Trophoblast cell (in vitro differentiated cells and primary cell): ENCODE measurements at regions not wholly inside any gene's neighbourhood (a gene's known extent, or its start where the extent isn't known, plus 50 kb on each side); places are given as distances from the start of the nearest gene placed in this dataset.
"Not testable (repeated sequence)": the region's sequence is repeated elsewhere in the genome, so short reads cannot be mapped to it uniquely, and the experiment has no call there.

Source experiments
- DNase-seq, 2 donors: peaks; one replicate each; pipeline ENCODE4 v3.0.0-alpha.2; 2016
- H2AFZ ChIP-seq: 2 replicates; pipeline ENCODE4 v1.6.1; 2013; ENCODE audit warnings: low read length, moderate library complexity, mild to moderate bottlenecking; ENCODE audit not compliant: insufficient read depth, poor library complexity
- H2AK5ac ChIP-seq: 2 replicates; pipeline ENCODE4 v1.6.1; 2013; ENCODE audit warnings: mild to moderate bottlenecking, low read length
- H2BK120ac ChIP-seq: 2 replicates; pipeline ENCODE4 v1.6.1; 2013; ENCODE audit warnings: low read length, mild to moderate bottlenecking, moderate library complexity; ENCODE audit not compliant: insufficient read depth, poor library complexity
- H2BK12ac ChIP-seq: 2 replicates; pipeline ENCODE4 v1.6.1; 2013; ENCODE audit warnings: mild to moderate bottlenecking, low read length, moderate library complexity
- H2BK5ac ChIP-seq: 2 replicates; pipeline ENCODE4 v1.6.1; 2013; ENCODE audit warnings: low read length, low read depth, moderate library complexity, mild to moderate bottlenecking; ENCODE audit not compliant: poor library complexity
- H3K14ac ChIP-seq: 2 replicates; pipeline ENCODE4 v1.6.1; 2013; ENCODE audit warnings: mild to moderate bottlenecking, low read length
- H3K18ac ChIP-seq: 2 replicates; pipeline ENCODE4 v1.6.1; 2013; ENCODE audit warnings: mild to moderate bottlenecking, low read length
- H3K23ac ChIP-seq: 2 replicates; pipeline ENCODE4 v1.6.1; 2013; ENCODE audit warnings: low read length
- H3K27ac ChIP-seq: 2 replicates; pipeline ENCODE4 v1.5.1; 2013; ENCODE audit warnings: low read depth, mild to moderate bottlenecking, inconsistent platforms, low read length, moderate library complexity
- H3K27me3 ChIP-seq: 2 replicates; pipeline ENCODE4 v1.6.1; 2013; ENCODE audit warnings: inconsistent platforms, mild to moderate bottlenecking, low read length, moderate library complexity; ENCODE audit not compliant: insufficient read depth
- H3K36me3 ChIP-seq, 2 experiments: 1 replicate in 1 of 2; 2 replicates in 1 of 2; pipeline ENCODE4 v1.6.1; 2013; ENCODE audit warnings: low read length in 2 of 2, mild to moderate bottlenecking in 2 of 2, moderate library complexity in 1 of 2; ENCODE audit not compliant: insufficient read depth in 2 of 2, control insufficient read depth in 1 of 2
- H3K4ac ChIP-seq: 2 replicates; pipeline ENCODE4 v1.6.1; 2013; ENCODE audit warnings: low read depth, mild to moderate bottlenecking, low read length, moderate library complexity
- H3K4me1 ChIP-seq, 2 experiments: 1 replicate in 1 of 2; 2 replicates in 1 of 2; pipeline ENCODE4 v1.6.1; 2013; ENCODE audit warnings: low read length in 2 of 2, mild to moderate bottlenecking in 2 of 2, moderate library complexity in 1 of 2; ENCODE audit not compliant: insufficient read depth in 2 of 2, control insufficient read depth in 1 of 2
- H3K4me2 ChIP-seq: 2 replicates; pipeline ENCODE4 v1.6.1; 2013; ENCODE audit warnings: inconsistent platforms, mild to moderate bottlenecking, low read length, moderate library complexity
- H3K4me3 ChIP-seq: 2 replicates; pipeline ENCODE4 v1.5.1; 2013; ENCODE audit warnings: mild to moderate bottlenecking, low read depth, low read length, inconsistent platforms
- H3K79me1 ChIP-seq: one replicate; pipeline ENCODE4 v1.6.1; 2013; ENCODE audit warnings: low read length
- H3K79me2 ChIP-seq: 2 replicates; pipeline ENCODE4 v1.6.1; 2013; ENCODE audit warnings: low read length, mild to moderate bottlenecking; ENCODE audit not compliant: control insufficient read depth, insufficient read depth, poor library complexity
- H3K9ac ChIP-seq: 2 replicates; pipeline ENCODE4 v1.6.1; 2013; ENCODE audit warnings: mild to moderate bottlenecking, low read length
- H3K9me3 ChIP-seq: 2 replicates; pipeline ENCODE4 v1.6.1; 2013; ENCODE audit warnings: low read depth, mild to moderate bottlenecking, control low read depth, inconsistent platforms, low read length; ENCODE audit not compliant: insufficient read depth
- H4K12ac ChIP-seq: 2 replicates; pipeline ENCODE4 v1.6.1; 2013; ENCODE audit warnings: low read depth, mild to moderate bottlenecking, low read length, moderate library complexity
- H4K8ac ChIP-seq: 2 replicates; pipeline ENCODE4 v1.6.1; 2013; ENCODE audit warnings: low read depth, mild to moderate bottlenecking, low read length, moderate library complexity
- H4K91ac ChIP-seq: one replicate; pipeline ENCODE4 v1.6.1; 2013; ENCODE audit warnings: low read depth, mild to moderate bottlenecking, low read length, moderate library complexity
- WGBS: extraction: QIAGEN DNeasy Blood & Tissue Kit; methylation state at CpG from one replicate; pipeline ENCODE4 v1.1.7; 2013; ENCODE audit warnings: missing lambda C conversion rate; ENCODE audit not compliant: insufficient read length, insufficient coverage; ENCODE audit errors: extremely low coverage; 5-methylcytosine and 5-hydroxymethylcytosine counted together

GRCh38 chr15:31206386-31207181, 105.1 kb upstream of the TRPM1 start:
- no peak overlapping the region for H3K4me2 ChIP-seq
- no peak overlapping the region for H4K91ac ChIP-seq
- no peak overlapping the region for H2BK12ac ChIP-seq
- no peak overlapping the region for H4K8ac ChIP-seq
- no peak overlapping the region for H3K18ac ChIP-seq
- H2BK5ac ChIP-seq = no peak overlapping the region
- H4K12ac ChIP-seq = no peak overlapping the region
- H2AK5ac ChIP-seq = no peak overlapping the region
- no peaks in the 10 kb centered on the region for H3K79me1 ChIP-seq
- H3K4ac ChIP-seq = no peak overlapping the region
- no CpG with 5 or more reads among the region's 14 CpGs for WGBS
- H2AFZ ChIP-seq = no peak overlapping the region
- H3K79me2 ChIP-seq = no peaks in the 10 kb centered on the region
- H3K23ac ChIP-seq = no peak overlapping the region
- H3K27ac ChIP-seq = no peak overlapping the region
- H3K36me3 ChIP-seq = no peaks in the 10 kb centered on the region
- H2BK120ac ChIP-seq = no peak overlapping the region
- no peak overlapping the region for H3K9ac ChIP-seq
- H3K9me3 ChIP-seq = peaks cover 2% of the 10 kb centered on the region
- no peaks in the 10 kb centered on the region for H3K4me1 ChIP-seq
- H3K14ac ChIP-seq = no peak overlapping the region
- H3K27me3 ChIP-seq = no peaks in the 10 kb centered on the region
- no peak for DNase-seq
- H3K4me3 ChIP-seq = no peak overlapping the region

DNA sequence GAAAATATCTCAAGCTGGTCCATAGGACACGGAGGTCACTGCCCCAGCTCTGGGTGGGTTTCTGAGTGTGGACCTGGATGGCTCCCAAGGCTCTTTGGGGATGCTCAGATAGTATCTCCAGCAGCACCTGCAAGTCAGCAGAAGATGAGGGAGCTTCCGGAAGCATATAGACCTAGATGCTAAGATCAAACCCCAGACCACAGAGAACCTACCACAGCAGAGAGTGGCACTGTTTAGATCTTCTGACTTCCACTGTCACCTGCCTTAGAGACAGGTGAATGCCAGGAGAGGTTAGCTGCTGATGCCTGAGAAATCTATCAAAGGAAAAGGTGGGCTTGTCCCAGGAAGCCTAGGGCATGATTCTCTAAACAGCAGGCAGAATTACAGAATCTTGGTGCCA, 105.7 kb upstream of the TRPM1 start:
- Histone ChIP-seq H2BK120ac (no peak overlapping the region), H3K4me1 (no peaks in the 10 kb centered on the region), H3K79me2 (no peaks in the 10 kb centered on the region), H3K23ac (no peak overlapping the region), H3K9ac (no peak overlapping the region), H3K27me3 (no peaks in the 10 kb centered on the region), H4K91ac (no peak overlapping the region), H3K79me1 (no peaks in the 10 kb centered on the region), H2AFZ (no peak overlapping the region), H3K27ac (no peak overlapping the region), H3K14ac (no peak overlapping the region), H4K12ac (no peak overlapping the region), H2BK5ac (no peak overlapping the region), H3K4ac (no peak overlapping the region), H3K4me3 (no peak overlapping the region), H3K9me3 (peaks cover 2% of the 10 kb centered on the region), H3K4me2 (no peak overlapping the region), H4K8ac (no peak overlapping the region), H3K18ac (no peak overlapping the region), H2AK5ac (no peak overlapping the region), H2BK12ac (no peak overlapping the region), H3K36me3 (no peaks in the 10 kb centered on the region)
- no peak for DNase-seq
- WGBS = no CpG with 5 or more reads among the region's 2 CpGs

DNA sequence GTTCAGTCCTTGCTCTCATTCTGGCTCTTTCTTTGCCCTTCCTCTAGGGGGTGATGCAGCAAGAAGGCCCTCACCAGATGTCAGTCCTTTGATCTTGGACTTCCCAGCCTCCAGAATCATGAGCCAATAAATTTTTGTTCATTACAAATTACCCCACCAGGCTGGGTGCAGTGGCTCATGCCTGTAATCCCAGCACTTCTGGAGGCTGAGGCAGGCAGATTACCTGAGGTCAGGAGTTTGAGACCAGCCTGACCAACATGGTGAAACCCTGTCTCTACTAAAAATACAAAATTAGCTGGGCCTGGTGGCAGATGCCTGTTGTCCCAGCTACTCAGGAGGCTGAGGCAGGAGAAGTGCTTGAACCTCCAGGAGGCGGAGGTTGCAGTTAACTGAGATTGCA, 106.3 kb upstream of the TRPM1 start:
- not testable (repeated sequence) for H2BK5ac ChIP-seq, H3K4me1 ChIP-seq, H3K14ac ChIP-seq, H3K4me3 ChIP-seq, H3K23ac ChIP-seq, H3K79me2 ChIP-seq, H3K79me1 ChIP-seq, H2BK12ac ChIP-seq, H3K4ac ChIP-seq, H3K4me2 ChIP-seq, H4K91ac ChIP-seq, H2BK120ac ChIP-seq, H3K18ac ChIP-seq, H3K9ac ChIP-seq, H3K27ac ChIP-seq, DNase-seq, H3K27me3 ChIP-seq, H4K12ac ChIP-seq, H4K8ac ChIP-seq, H2AK5ac ChIP-seq, H2AFZ ChIP-seq, H3K36me3 ChIP-seq, H3K9me3 ChIP-seq
- WGBS = no CpG with 5 or more reads among the region's 1 CpG

DNA sequence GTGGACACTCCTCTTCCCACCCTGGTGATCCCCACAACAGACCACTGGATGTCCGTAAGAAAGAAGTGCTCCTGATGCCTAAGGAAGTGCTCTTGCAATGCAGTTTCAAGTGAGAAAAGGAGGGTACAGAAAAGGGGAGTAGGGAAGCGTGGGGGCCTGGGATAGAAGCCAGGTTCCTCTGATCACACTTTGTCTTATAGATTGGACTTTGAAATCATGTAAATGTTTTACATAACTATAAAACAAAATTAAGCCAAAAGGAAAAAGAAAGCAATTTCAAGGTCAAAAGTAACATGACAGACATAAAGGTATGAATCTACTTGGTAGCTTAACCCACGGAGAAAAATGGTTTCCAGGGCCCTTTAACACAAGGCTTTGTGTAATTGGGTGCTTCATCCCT, 107.3 kb upstream of the TRPM1 start:
- Histone ChIP-seq H2BK5ac (no peak overlapping the region), H3K27me3 (no peaks in the 10 kb centered on the region), H3K4me1 (no peaks in the 10 kb centered on the region), H2BK12ac (no peak overlapping the region), H3K14ac (no peak overlapping the region), H3K79me2 (no peaks in the 10 kb centered on the region), H3K4me3 (no peak overlapping the region), H2AK5ac (no peak overlapping the region), H4K12ac (no peak overlapping the region), H4K8ac (no peak overlapping the region), H3K27ac (no peak overlapping the region), H3K4ac (no peak overlapping the region), H3K4me2 (no peak overlapping the region), H2BK120ac (no peak overlapping the region), H3K9me3 (peaks cover 2% of the 10 kb centered on the region), H3K18ac (no peak overlapping the region), H3K9ac (no peak overlapping the region), H3K36me3 (no peaks in the 10 kb centered on the region), H3K23ac (no peak overlapping the region), H3K79me1 (no peaks in the 10 kb centered on the region), H2AFZ (no peak overlapping the region), H4K91ac (no peak overlapping the region)
- WGBS = no CpG with 5 or more reads among the region's 3 CpGs
- no peak for DNase-seq
